A549 (cell line): ENCODE measurements at regions not wholly inside any gene's neighbourhood (a gene's known extent, or its start where the extent isn't known, plus 50 kb on each side); places are given as distances from the start of the nearest gene placed in this dataset.

Experiments used
- ATAC-seq, 2 experiments: fragments of 200-7000 bp in 1 of 2; fragments of >200 bp in 1 of 2; cut with Nextera tagmentation in 1 of 2; cut with Tn5 transposase in 1 of 2; 3 replicates each; pipeline versions ENCODE4 v1.8.0 to v1.9.1; 2018 to 2020; ENCODE audit warnings: mild to moderate bottlenecking in 1 of 2, moderate library complexity in 1 of 2
- CTCF ChIA-PET: fragments of 300-600 bp; sonication (Branson Sonifier 250); formaldehyde crosslinking; extraction: SDS; loops from one replicate; lab custom pipeline; 2021; ENCODE audit warnings: antibody characterized with exemption, inconsistent platforms; lab: Yijun Ruan, JAX
- POLR2A ChIA-PET: fragments of 350-600 bp; formaldehyde crosslinking; extraction: SDS; loops from one replicate; lab custom pipeline; 2021; ENCODE audit warnings: antibody characterized with exemption, inconsistent platforms; lab: Yijun Ruan, JAX
- DNase-seq, 2 experiments: peaks; one replicate each; pipeline versions ENCODE4 v3.0.0 to v3.0.0-alpha.2; 2011 to 2016; ENCODE audit warnings: low read depth in 1 of 2, low spot score in 1 of 2
- FAIRE-seq: peaks from 2 replicates; lab custom pipeline; 2011; peaks lifted over from hg19 to GRCh38; lab: Jason Lieb, UNC
- H3K27ac ChIP-seq, 2 experiments: fragments of >200 bp; sonication (Bioruptor Twin); formaldehyde crosslinking; 3 replicates each; pipeline ENCODE4 v1.5.1; 2016 to 2017
- H3K4me1 ChIP-seq: fragments of >200 bp; sonication (Bioruptor Twin); formaldehyde crosslinking; 3 replicates; pipeline ENCODE4 v1.6.1; 2016
- H3K4me2 ChIP-seq: fragments of >200 bp; sonication (Bioruptor Twin); formaldehyde crosslinking; 3 replicates; pipeline ENCODE4 v1.6.1; 2016
- H3K4me3 ChIP-seq: fragments of >200 bp; sonication (Bioruptor Twin); formaldehyde crosslinking; 3 replicates; pipeline ENCODE4 v1.5.1; 2016
- H3K9me3 ChIP-seq: fragments of >200 bp; sonication (Bioruptor Twin); formaldehyde crosslinking; 3 replicates; pipeline ENCODE4 v1.6.1; 2016
- BHLHE40 ChIP-seq: IDR thresholded peaks from 2 replicates; pipeline ENCODE4 v1.6.1; 2012; ENCODE audit warnings: low read depth, low read length, inconsistent platforms
- CBX8 ChIP-seq: fragments of 200-600 bp; sonication (generic); IDR thresholded peaks from 2 replicates; pipeline ENCODE4 v1.6.1; 2016
- CEBPB ChIP-seq, 2 experiments: fragments of >200 bp in 1 of 2; sonication (Bioruptor Twin) in 1 of 2; formaldehyde crosslinking in 1 of 2; IDR thresholded peaks; 2 replicates each; pipeline ENCODE4 v1.6.1; 2012 to 2016
- CHD4 ChIP-seq: fragments of 200-600 bp; sonication (generic); IDR thresholded peaks from 2 replicates; pipeline ENCODE4 v1.6.1; 2016; ENCODE audit warnings: antibody characterized with exemption, mild to moderate bottlenecking, borderline replicate concordance
- EHF ChIP-seq: fragments of 250-450 bp; sonication (Bioruptor Pico); IDR thresholded peaks from 2 replicates; pipeline ENCODE4 v1.5.0; 2020; ENCODE audit warnings: mild to moderate bottlenecking
- EP300 ChIP-seq, 2 experiments: fragments of >200 bp; sonication (Bioruptor Twin); formaldehyde crosslinking; IDR thresholded peaks; 2 replicates in 1 of 2; 3 replicates in 1 of 2; pipeline ENCODE4 v1.6.1; 2016 to 2017
- HOXA7 ChIP-seq: fragments of 250-450 bp; sonication (Bioruptor Pico); IDR thresholded peaks from 2 replicates; pipeline ENCODE4 v1.5.0; 2020; ENCODE audit warnings: mild to moderate bottlenecking, moderate library complexity
- HOXB5 ChIP-seq: fragments of 250-450 bp; sonication (Bioruptor Pico); IDR thresholded peaks from 2 replicates; pipeline ENCODE4 v1.5.0; 2020; ENCODE audit warnings: mild to moderate bottlenecking, moderate library complexity
- JUN ChIP-seq, 2 experiments: fragments of >200 bp; sonication (Bioruptor Twin); formaldehyde crosslinking; IDR thresholded peaks; 2 replicates in 1 of 2; 3 replicates in 1 of 2; pipeline ENCODE4 v1.6.1; 2016 to 2017
- KDM5A ChIP-seq: fragments of 200-600 bp; sonication (generic); IDR thresholded peaks from 2 replicates; pipeline ENCODE4 v1.6.1; 2016; ENCODE audit warnings: antibody characterized with exemption, mild to moderate bottlenecking
- MAFK ChIP-seq: fragments of 450-650 bp; IDR thresholded peaks from 2 replicates; pipeline ENCODE4 v1.6.1; 2014; ENCODE audit not compliant: partially characterized antibody
- NPAS2 ChIP-seq: fragments of 250-450 bp; sonication (Bioruptor Pico); IDR thresholded peaks from 2 replicates; pipeline ENCODE4 v1.8.0; 2022; ENCODE audit warnings: mild to moderate bottlenecking, moderate library complexity, borderline replicate concordance
- PHF8 ChIP-seq: fragments of 200-600 bp; sonication (generic); IDR thresholded peaks from 2 replicates; pipeline ENCODE4 v1.6.1; 2016; ENCODE audit warnings: low read depth, mild to moderate bottlenecking, antibody characterized with exemption, moderate library complexity, borderline replicate concordance
- POLR2A ChIP-seq: IDR thresholded peaks from 2 replicates; pipeline ENCODE4 v1.6.1; 2012; ENCODE audit warnings: mild to moderate bottlenecking, low read length
- RAD21 ChIP-seq, 2 experiments: fragments of >200 bp in 1 of 2; sonication (Bioruptor Twin) in 1 of 2; formaldehyde crosslinking in 1 of 2; IDR thresholded peaks in 1 of 2; conservative IDR thresholded peaks in 1 of 2; 2 replicates in 1 of 2; 3 replicates in 1 of 2; pipeline ENCODE4 v1.6.1; 2012 to 2018; ENCODE audit warnings: inconsistent platforms in 1 of 2
- RARB ChIP-seq: fragments of 250-450 bp; sonication (Bioruptor Pico); IDR thresholded peaks from 2 replicates; pipeline ENCODE4 v1.8.0; 2021; ENCODE audit warnings: mild to moderate bottlenecking, moderate library complexity
- RCOR1 ChIP-seq: fragments of 150-350 bp; IDR thresholded peaks from 2 replicates; pipeline ENCODE4 v1.6.1; 2014; ENCODE audit warnings: antibody characterized with exemption, low read length, low read depth
- RNF2 ChIP-seq: fragments of 200-600 bp; sonication (generic); IDR thresholded peaks from 2 replicates; pipeline ENCODE4 v1.6.1; 2016; ENCODE audit warnings: low read depth, mild to moderate bottlenecking, antibody characterized with exemption, moderate library complexity, borderline replicate concordance
- SMC3 ChIP-seq: fragments of >200 bp; sonication (Bioruptor Twin); formaldehyde crosslinking; IDR thresholded peaks from 3 replicates; pipeline ENCODE4 v1.6.1; 2018; ENCODE audit warnings: inconsistent platforms
- SREBF2 ChIP-seq: fragments of 450-650 bp; IDR thresholded peaks from 2 replicates; pipeline ENCODE4 v1.6.1; 2014; ENCODE audit warnings: mild to moderate bottlenecking, moderate library complexity
- TFCP2L1 ChIP-seq: fragments of 250-450 bp; sonication (Bioruptor Pico); IDR thresholded peaks from 2 replicates; pipeline ENCODE4 v1.5.0; 2021; ENCODE audit warnings: mild to moderate bottlenecking
- ZNF302 ChIP-seq: fragments of 250-450 bp; sonication (Bioruptor Pico); IDR thresholded peaks from 2 replicates; pipeline ENCODE4 v1.9.0; 2021; ENCODE audit warnings: inconsistent platforms, mild to moderate bottlenecking, moderate library complexity
- ZSCAN20 ChIP-seq: fragments of 250-450 bp; sonication (Bioruptor Pico); IDR thresholded peaks from 2 replicates; pipeline ENCODE4 v1.8.0; 2022; ENCODE audit warnings: mild to moderate bottlenecking, moderate library complexity
- WGBS: methylation state at CpG from one replicate; pipeline ENCODE4 v1.1.6; 2017; ENCODE audit errors: missing lambda C conversion rate; 5-methylcytosine and 5-hydroxymethylcytosine counted together
- TF ChIP-seq, protein P1 (sequence below): fragments of 250-450 bp; sonication (Bioruptor Pico); IDR thresholded peaks from 2 replicates; pipeline ENCODE4 v1.5.0; 2021; ENCODE audit warnings: mild to moderate bottlenecking, moderate library complexity, borderline replicate concordance
- TF ChIP-seq, protein P2 (sequence below): IDR thresholded peaks from 2 replicates; pipeline ENCODE4 v1.6.1; 2012
- TF ChIP-seq, protein P3 (sequence below): fragments of >200 bp; sonication (Bioruptor Twin); formaldehyde crosslinking; IDR thresholded peaks from 2 replicates; pipeline ENCODE4 v1.6.1; 2016
- TF ChIP-seq, protein P4 (sequence below): fragments of >200 bp; sonication (Bioruptor Twin); formaldehyde crosslinking; IDR thresholded peaks from 3 replicates; pipeline ENCODE4 v1.5.1; 2016
- TF ChIP-seq, protein P5 (sequence below): fragments of 150-350 bp; IDR thresholded peaks from 2 replicates; pipeline ENCODE4 v1.6.1; 2014; ENCODE audit warnings: low read depth, mild to moderate bottlenecking, low read length

DNA sequence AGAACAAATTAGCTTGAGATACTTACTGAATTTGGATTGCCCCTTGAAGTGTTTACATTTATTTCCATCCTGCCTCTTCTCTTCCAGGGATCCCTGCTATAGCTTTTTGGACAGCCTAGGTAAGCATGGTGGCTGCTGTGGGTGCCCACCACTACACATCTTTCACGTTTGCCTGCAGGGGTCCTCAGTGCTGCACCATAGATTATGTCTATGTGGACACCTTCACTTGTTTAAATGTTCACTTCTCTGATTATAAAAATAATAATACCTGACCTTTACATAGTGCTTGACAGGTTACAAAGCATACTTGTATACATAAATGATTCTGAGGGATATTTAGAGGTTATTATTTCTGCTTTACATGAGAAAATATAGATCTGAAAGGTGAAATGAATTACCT lies 67.9 kb upstream of the SLC4A4 start:
- ChIA-PET POLR2A (no interaction called here), CTCF (interaction anchor here (0.7 to 3.0 kb wide), 15 partner anchors 12 to 624 kb away, joined by 3 to 15 read pairs (median 4); no protein-coding TSS in a partner anchor)
- ATAC-seq (peak; percentile 78 to 84; a peak in 5 of 6 replicates), FAIRE-seq (no peak), DNase-seq (peak; percentile 3 to 46)
- 12% methylated on average over 1 of the region's 1 CpG for WGBS
- Histone ChIP-seq H3K4me1 (0 out of 3 replicates have a peak, but pooled peaks cover 2% of the 10 kb centered on the region), H3K9me3 (no peaks in the 10 kb centered on the region), H3K4me3 (no peak overlapping the region), H3K27ac (no peak overlapping the region), H3K4me2 (no peak overlapping the region)
- no peak for TF ChIP-seq HOXB5 (CRISPR knock-in tag)
- TF ChIP-seq, protein P1, sequence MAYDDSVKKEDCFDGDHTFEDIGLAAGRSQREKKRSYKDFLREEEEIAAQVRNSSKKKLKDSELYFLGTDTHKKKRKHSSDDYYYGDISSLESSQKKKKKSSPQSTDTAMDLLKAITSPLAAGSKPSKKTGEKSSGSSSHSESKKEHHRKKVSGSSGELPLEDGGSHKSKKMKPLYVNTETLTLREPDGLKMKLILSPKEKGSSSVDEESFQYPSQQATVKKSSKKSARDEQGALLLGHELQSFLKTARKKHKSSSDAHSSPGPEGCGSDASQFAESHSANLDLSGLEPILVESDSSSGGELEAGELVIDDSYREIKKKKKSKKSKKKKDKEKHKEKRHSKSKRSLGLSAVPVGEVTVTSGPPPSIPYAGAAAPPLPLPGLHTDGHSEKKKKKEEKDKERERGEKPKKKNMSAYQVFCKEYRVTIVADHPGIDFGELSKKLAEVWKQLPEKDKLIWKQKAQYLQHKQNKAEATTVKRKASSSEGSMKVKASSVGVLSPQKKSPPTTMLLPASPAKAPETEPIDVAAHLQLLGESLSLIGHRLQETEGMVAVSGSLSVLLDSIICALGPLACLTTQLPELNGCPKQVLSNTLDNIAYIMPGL (CRISPR knock-in tag), result no peak
- no peak for TF ChIP-seq RARB
- no peak for TF ChIP-seq BHLHE40
- TF ChIP-seq KDM5A, result no peak
- TF ChIP-seq ZSCAN20 (CRISPR knock-in tag), result no peak
- no peak for TF ChIP-seq RNF2
- no peak for TF ChIP-seq RCOR1
- TF ChIP-seq, protein P2, sequence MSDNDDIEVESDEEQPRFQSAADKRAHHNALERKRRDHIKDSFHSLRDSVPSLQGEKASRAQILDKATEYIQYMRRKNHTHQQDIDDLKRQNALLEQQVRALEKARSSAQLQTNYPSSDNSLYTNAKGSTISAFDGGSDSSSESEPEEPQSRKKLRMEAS, result no peak
- TF ChIP-seq JUN (IDR thresholded peaks at IDR 0.05), result no peak
- TF ChIP-seq, protein P3, sequence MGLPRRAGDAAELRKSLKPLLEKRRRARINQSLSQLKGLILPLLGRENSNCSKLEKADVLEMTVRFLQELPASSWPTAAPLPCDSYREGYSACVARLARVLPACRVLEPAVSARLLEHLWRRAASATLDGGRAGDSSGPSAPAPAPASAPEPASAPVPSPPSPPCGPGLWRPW, result no peak
- TF ChIP-seq PHF8, result no peak
- no peak for TF ChIP-seq EHF (CRISPR knock-in tag)
- TF ChIP-seq RAD21 (conservative IDR thresholded peaks at IDR 0.05 in 1 of 2, IDR thresholded peaks at IDR 0.05 in 1 of 2), result peak; percentile 62 to 67
- no peak for TF ChIP-seq TFCP2L1
- no peak for TF ChIP-seq EP300 (IDR thresholded peaks at IDR 0.05)
- no peak for TF ChIP-seq CHD4
- TF ChIP-seq ZNF302, result no peak
- TF ChIP-seq, protein P4, sequence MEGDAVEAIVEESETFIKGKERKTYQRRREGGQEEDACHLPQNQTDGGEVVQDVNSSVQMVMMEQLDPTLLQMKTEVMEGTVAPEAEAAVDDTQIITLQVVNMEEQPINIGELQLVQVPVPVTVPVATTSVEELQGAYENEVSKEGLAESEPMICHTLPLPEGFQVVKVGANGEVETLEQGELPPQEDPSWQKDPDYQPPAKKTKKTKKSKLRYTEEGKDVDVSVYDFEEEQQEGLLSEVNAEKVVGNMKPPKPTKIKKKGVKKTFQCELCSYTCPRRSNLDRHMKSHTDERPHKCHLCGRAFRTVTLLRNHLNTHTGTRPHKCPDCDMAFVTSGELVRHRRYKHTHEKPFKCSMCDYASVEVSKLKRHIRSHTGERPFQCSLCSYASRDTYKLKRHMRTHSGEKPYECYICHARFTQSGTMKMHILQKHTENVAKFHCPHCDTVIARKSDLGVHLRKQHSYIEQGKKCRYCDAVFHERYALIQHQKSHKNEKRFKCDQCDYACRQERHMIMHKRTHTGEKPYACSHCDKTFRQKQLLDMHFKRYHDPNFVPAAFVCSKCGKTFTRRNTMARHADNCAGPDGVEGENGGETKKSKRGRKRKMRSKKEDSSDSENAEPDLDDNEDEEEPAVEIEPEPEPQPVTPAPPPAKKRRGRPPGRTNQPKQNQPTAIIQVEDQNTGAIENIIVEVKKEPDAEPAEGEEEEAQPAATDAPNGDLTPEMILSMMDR, result peak; percentile 40
- no peak for TF ChIP-seq HOXA7 (CRISPR knock-in tag)
- peak; percentile 46 for TF ChIP-seq SMC3

DNA sequence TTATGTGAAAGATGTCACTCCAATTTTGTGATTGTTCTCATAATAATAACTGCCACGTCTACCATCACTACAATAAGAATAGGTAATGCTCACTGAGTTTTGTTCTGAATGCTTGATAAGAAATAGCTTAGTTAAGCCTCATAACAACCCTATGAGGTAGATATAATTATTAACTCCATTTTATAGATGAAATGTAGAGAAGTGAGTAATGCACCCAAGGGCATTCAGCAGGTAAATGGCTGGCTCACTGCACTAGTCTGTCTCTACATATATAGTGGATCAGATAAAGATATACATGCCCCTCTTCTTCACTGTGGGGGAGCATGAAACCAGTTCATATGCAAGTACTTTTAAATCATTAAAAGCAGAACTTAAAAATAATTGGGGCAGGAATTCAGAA lies 65.8 kb upstream of the SLC4A4 start:
- no peaks in the 10 kb centered on the region for H3K9me3 ChIP-seq
- POLR2A ChIA-PET, result no interaction called here
- 0 out of 3 replicates have a peak, but pooled peaks cover 2% of the 10 kb centered on the region for H3K4me1 ChIP-seq
- CTCF ChIA-PET, result no interaction called here
- FAIRE-seq (no peak), ATAC-seq (no peak), DNase-seq (no peak)
- WGBS, result 58% methylated on average over 1 of the region's 1 CpG
- no peak overlapping the region for H3K4me2 ChIP-seq
- no peak overlapping the region for H3K27ac ChIP-seq
- no peak for TF ChIP-seq POLR2A
- no peak for TF ChIP-seq BHLHE40
- TF ChIP-seq, protein P1 (CRISPR knock-in tag), result no peak
- no peak for TF ChIP-seq RNF2
- no peak for TF ChIP-seq KDM5A
- TF ChIP-seq CBX8, result no peak
- no peak for TF ChIP-seq SREBF2
- no peak for TF ChIP-seq MAFK
- no peak for TF ChIP-seq CEBPB (IDR thresholded peaks at IDR 0.05)
- no peak for TF ChIP-seq HOXA7 (CRISPR knock-in tag)
- TF ChIP-seq, protein P5, sequence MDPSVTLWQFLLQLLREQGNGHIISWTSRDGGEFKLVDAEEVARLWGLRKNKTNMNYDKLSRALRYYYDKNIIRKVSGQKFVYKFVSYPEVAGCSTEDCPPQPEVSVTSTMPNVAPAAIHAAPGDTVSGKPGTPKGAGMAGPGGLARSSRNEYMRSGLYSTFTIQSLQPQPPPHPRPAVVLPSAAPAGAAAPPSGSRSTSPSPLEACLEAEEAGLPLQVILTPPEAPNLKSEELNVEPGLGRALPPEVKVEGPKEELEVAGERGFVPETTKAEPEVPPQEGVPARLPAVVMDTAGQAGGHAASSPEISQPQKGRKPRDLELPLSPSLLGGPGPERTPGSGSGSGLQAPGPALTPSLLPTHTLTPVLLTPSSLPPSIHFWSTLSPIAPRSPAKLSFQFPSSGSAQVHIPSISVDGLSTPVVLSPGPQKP, result no peak
- TF ChIP-seq NPAS2, result no peak
- no peak overlapping the region for H3K4me3 ChIP-seq
